CD1c-positive myeloid dendritic cell (primary cell): ENCODE measurements at regions not wholly inside any gene's neighbourhood (a gene's known extent, or its start where the extent isn't known, plus 50 kb on each side); places are given as distances from the start of the nearest gene placed in this dataset.

Experiments used
- DNase-seq: peaks from one replicate; pipeline ENCODE4 v3.0.0-alpha.2; 2016; ENCODE audit errors: extremely low spot score

GRCh38 chr18:67290421-67290820 is 226.1 kb downstream of the DSEL start:
- DNase-seq: no peak

- no peak for DNase-seq
Measured at GRCh38 chr18:67285583-67285982, 230.9 kb downstream of the DSEL start.

- DNase-seq: no peak
Measured at GRCh38 chr18:67282796-67283195, 233.7 kb downstream of the DSEL start.

- DNase-seq: no peak
Measured at GRCh38 chr18:67281746-67282145, 234.8 kb downstream of the DSEL start.

DNA sequence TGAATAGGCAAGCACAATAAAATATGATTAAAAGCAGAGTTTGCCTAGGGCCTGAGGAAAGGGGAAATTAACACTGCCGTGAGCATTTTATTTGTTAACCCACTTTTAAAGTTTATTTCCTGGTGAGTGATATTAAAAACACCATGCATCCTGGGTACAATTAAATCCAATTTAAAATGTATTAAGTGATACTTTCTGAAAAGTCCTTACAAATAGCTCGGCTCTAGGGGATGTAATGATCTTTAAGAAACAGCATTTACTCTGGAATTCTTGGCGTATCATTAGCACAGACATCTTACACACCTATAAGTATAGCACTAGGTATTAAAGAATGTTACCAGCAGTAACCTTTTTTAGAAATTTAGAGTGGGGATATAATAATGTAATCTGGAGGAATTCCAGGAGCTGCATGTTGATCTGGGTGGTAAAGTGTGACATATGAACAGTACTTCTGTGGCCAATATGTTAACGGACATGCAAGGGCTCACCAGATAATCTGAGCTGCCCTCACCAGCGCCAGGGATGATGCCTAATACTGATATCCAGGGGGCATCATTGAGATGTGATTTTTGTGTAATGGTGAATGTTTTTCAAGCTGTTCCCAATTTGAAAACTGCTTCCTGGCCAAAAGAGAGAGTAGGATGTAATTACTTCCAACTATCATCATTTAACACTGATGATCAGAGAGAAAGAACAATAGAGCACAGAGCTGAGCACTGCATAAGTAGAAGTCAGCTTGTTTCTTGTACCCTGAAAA is 235.9 kb downstream of the DSEL start:
- DNase-seq: no peak

GRCh38 chr18:67279988-67280387 is 236.5 kb downstream of the DSEL start:
- DNase-seq: no peak

DNA sequence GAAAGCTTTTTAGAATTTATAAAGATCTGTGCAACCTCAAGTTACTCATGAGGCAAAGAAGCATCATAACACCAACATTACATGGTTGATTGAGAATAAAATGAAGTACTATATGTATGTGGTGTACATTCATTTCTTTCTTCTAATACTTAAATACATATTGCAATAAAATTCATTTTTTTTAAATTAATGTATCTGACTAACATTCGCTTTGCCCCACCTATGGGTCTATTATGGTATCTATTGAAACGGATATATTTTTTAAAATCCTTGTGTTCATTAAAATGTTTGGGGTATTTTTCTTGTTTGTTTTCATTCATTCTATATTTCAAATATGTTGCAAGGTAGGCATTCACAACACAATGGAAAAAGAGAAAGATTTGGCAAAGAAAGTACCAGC is 237.5 kb downstream of the DSEL start:
- no peak for DNase-seq

DNA sequence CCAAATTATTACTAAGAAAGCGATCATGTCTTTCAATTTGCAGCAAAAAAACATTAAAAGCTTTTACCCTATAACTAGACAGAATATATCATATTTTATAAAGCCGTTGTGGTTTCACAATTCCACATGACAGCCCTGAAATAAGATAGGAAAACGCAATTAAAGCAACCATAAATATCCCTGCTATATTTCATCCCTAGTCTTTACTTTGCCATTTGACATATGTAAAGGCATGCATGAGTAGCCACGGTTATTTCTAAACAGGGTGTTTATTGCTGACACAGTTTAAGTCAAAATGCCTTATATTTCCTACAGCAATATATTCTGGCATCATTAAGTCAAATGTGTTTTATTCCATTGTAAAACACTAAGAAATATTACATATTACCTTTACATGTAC is 239.9 kb downstream of the DSEL start:
- no peak for DNase-seq

GRCh38 chr18:67273288-67273687 is 243.2 kb downstream of the DSEL start:
- no peak for DNase-seq

GRCh38 chr18:67269206-67269605 is 247.3 kb downstream of the DSEL start:
- no peak for DNase-seq

GRCh38 chr18:67268530-67268929 is 248.0 kb downstream of the DSEL start:
- DNase-seq: no peak

GRCh38 chr18:67266246-67267237 is 250.0 kb downstream of the DSEL start:
- DNase-seq: no peak

DNA sequence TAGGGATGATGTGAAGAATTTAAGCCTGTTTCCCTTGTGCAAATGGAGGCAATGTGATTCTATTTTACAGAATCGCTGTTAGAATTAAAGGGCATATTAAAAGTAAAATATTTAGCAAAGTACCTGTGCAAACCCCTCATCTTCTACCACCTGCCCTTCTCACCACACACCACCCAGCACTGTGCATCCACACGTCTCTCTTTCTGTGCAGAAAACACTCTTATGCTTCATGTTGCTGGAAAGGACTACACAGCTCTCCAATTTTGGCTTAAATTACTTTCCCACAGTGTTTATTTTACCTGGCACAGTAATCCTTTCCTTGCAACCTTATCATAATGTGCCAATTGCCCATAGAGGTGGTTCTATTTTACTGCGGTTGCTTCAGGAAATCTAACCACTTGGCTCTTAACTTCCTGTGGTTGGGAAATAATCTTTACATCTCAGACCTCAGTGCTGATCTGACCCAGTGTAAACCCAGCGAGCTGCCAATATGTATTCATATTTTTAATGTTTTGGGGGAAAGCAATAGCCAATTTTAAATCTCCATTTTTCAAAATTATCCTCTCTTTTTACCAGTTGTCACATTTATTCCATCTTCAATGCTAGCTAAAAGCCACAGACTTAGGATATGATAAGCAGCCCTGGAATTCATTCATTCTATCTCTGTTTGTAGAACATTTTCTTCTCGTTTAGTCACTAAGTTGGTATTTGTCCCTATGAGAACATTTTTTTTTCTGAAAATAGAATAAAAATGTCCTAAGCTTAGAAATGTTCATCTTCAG is 250.9 kb downstream of the DSEL start:
- DNase-seq: no peak

DNA sequence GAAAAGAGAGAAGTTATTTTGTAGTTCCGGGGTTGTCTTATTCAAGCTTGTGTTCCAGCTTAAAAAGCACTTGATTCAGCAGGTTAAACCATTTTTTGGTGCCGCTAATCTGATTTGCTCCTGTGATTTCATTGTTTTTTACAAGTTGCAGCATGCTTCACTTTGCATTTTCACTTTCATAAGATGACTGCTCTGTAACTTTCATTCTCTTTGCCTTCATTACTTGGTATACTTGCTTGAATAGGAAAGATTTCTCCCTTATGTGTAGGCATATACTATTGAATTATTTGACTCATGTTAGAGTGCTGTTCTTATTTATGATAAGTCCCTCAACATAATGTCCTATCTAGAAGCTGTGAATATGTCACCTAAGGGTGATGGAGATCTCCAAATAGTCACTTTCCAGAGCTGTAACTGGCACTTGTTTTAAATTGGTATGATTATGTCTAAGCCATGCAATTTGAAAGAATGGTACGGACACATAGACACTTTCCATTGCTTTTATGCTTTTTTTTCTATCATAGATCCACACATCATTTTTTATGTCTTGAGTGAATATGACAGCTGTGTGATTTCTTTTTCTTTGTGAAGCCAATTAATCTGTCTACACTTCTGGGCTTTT is 254.5 kb downstream of the DSEL start:
- DNase-seq: no peak

DNA sequence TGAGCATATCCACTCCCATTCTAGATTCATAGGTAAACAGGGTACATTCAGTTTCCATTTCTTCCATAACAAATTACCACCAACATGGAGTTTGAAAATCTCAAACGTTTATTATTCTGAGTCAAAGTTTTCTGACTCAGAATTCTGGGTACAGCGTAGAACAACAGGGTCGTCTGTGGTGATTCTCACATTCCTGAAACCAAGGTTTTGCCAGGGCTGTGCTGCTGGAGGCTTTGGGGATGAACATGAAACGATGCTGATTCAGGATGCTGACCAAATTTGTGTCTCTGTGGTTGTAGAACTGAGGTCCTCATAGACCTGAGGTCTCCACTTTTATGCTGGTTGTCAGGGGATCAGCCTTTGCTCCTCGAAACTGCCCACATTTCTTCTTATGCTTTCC is 255.7 kb downstream of the DSEL start:
- DNase-seq: no peak

DNA sequence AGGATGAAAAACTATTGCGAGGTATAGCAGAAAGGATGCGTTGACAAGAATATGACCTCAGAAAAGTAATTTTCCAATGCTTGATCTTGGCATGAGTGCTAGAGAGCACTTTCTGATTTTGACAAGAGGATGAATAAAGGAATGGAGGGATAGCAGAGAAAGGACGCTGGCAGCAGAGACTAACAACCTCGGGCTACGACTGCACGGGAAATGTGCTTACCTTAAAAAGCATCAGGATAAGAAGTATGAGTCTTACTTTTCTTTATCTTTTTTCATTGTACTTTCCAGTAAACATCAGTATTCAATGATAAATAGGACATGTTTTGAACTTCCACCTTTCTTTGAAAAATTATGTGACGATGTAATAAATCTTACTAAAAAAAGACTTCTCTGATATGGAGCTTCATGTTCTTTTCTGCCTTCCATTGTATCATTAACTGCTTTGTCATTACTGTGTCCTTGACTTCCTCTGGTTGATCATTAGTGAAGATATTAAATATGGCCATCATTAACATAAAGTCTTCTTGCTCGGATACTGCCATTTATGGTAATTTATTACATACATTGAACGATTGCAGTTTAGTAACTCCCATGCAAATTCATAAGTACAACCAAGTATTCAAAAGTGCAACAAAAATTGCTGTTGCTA is 265.6 kb downstream of the DSEL start:
- no peak for DNase-seq

DNA sequence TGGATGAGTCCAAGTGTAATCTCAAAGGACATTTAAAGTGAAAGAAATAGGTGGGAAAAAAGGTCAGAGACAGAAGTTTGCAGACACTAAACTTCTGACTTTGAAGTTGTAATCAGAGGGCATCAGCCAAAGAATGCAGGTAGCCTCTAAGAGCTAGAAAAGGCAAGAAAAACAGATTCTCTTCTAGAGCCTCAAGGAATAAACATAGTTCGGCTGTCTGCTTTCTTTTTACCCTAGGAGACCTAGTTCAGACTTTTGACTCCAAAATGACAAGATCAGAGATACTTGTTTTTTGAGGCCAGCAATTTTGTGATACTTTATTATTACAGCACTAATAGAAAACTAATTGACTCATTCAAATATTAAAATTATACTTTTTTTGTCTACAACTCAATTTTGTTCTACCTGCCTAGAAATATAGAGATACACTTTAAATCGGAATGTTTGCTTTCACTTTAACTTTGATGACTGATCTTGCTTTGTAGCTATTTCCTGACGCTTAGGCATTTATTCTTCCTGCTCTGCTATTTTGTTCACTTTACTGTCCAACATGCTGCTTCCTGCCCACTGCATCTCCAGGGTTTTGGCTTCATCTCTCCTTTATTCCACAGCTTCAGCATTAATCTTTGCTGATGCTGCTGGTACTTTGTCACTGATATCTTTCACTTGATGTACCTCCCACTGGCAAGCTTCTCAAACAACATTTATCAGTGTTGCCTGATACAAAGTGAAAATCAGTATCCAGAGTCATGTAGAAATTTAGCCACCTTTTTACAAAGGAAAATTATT is 272.5 kb downstream of the DSEL start:
- no peak for DNase-seq

DNA sequence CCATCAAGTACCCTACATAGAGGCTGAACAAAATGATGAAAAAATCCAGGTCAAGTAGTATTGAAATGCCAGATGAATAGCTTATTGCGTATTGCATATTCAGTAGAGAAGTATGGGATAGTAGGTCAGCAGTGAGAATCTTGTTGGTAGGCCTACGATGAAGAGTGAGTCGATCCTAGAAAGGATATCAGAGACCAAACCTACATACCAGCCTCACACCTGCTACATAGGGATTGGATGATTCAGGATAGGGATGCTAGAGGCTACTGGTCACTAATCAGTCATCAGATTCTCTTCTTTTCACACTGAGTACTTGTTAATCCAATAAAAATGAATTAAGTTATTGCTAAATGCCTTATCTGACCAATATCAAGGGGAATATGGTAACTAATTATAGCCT is 274.5 kb downstream of the DSEL start:
- no peak for DNase-seq

DNA sequence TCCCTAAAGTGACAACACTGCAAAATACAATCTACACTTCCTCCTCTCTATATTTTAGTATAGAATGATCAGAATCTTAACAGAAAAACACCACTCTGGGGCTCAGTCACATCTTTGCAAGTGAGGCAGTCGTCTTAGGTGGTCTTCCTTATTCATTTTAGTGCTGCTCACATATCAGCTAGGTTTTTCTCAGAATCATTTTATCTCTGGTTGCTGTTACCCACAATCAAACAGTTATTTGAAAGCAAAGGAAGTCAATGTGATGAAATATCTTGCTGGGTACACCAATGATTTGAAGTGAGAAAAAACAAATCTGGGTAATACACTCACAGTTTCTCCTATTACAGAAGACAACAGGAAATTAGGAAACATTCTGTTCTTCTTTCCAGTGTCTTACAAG is 275.2 kb downstream of the DSEL start:
- DNase-seq: no peak

DNA sequence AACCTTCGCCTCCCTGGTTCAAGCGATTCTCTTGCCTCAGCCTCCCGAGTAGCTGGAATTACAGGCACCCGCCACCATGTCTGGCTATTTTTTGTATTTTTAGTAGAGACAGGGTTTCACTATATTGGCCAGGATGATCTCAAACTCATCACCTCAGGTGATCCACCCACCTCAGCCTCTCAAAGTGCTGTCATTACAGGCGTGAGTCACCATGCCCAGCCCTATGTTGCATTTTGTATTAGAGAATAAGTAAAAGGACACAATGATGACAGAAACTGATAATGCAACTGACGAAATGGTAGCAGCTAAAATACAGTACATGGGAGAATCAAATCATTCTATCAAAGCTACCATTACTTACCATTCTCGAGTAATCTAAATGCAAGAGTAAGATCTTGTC is 276.7 kb downstream of the DSEL start:
- DNase-seq: no peak
